Epithelial cell of proximal tubule (primary cell): ENCODE measurements at regions not wholly inside any gene's neighbourhood (a gene's known extent, or its start where the extent isn't known, plus 50 kb on each side); places are given as distances from the start of the nearest gene placed in this dataset.

Source experiments
- DNase-seq: peaks from one replicate; pipeline ENCODE4 v3.0.0-alpha.2; 2011; ENCODE audit warnings: low read depth
- H3K4me3 ChIP-seq: 2 replicates; pipeline ENCODE4 v1.5.1; 2011; ENCODE audit warnings: low read depth, mild to moderate bottlenecking, low read length
- CTCF ChIP-seq: conservative IDR thresholded peaks from 2 replicates; pipeline ENCODE4 v1.5.1; 2012; ENCODE audit warnings: low read depth, mild to moderate bottlenecking, low read length

- no peak for DNase-seq
- no peak for TF ChIP-seq CTCF
These were observed 335.2 kb upstream of the LRATD1 start for GRCh38 chr2:14297340-14297739.

GRCh38 chr2:14297906-14298305, 334.6 kb upstream of the LRATD1 start:
- H3K4me3 ChIP-seq: no peak overlapping the region
- no peak for TF ChIP-seq CTCF
- no peak for DNase-seq

More at GRCh38 chr2:14297340-14297739, 335.2 kb upstream of the LRATD1 start:
- H3K4me3 ChIP-seq: no peak overlapping the region

- DNase-seq: no peak
- TF ChIP-seq CTCF: no peak
- H3K4me3 ChIP-seq: no peak overlapping the region
These were observed 331.2 kb upstream of the LRATD1 start for GRCh38 chr2:14301331-14301730.

GRCh38 chr2:14303366-14304115, 329.0 kb upstream of the LRATD1 start:
- DNase-seq: no peak
- no peak for TF ChIP-seq CTCF
- H3K4me3 ChIP-seq: no peak overlapping the region

- DNase-seq: no peak
- H3K4me3 ChIP-seq: no peak overlapping the region
- no peak for TF ChIP-seq CTCF
These were observed 328.2 kb upstream of the LRATD1 start for GRCh38 chr2:14304326-14304725.

GRCh38 chr2:14306268-14306861, 326.2 kb upstream of the LRATD1 start:
- TF ChIP-seq CTCF: no peak
- no peak for DNase-seq

GRCh38 chr2:14313341-14313740, 319.2 kb upstream of the LRATD1 start:
- DNase-seq: no peak
- no peak for TF ChIP-seq CTCF
- H3K4me3 ChIP-seq: no peak overlapping the region

More at GRCh38 chr2:14306268-14306861, 326.2 kb upstream of the LRATD1 start:
- H3K4me3 ChIP-seq: no peak overlapping the region
